Brain microvascular endothelial cell (primary cell): ENCODE measurements at regions not wholly inside any gene's neighbourhood (a gene's known extent, or its start where the extent isn't known, plus 50 kb on each side); places are given as distances from the start of the nearest gene placed in this dataset.

Experiments used
- DNase-seq: peaks from one replicate; pipeline ENCODE4 v3.0.0-alpha.2; 2020
- H3K27ac ChIP-seq: fragments of 250-450 bp; sonication (Bioruptor Pico); 2 replicates; pipeline ENCODE4 v1.5.1; 2020; ENCODE audit warnings: mild to moderate bottlenecking, moderate library complexity
- H3K27me3 ChIP-seq: fragments of 250-450 bp; sonication (Bioruptor Pico); replicated peaks from 2 replicates; pipeline ENCODE4 v1.5.1; 2020; ENCODE audit warnings: mild to moderate bottlenecking
- H3K36me3 ChIP-seq: fragments of 250-450 bp; sonication (Bioruptor Pico); replicated peaks from 2 replicates; pipeline ENCODE4 v1.5.1; 2020; ENCODE audit warnings: mild to moderate bottlenecking
- H3K4me3 ChIP-seq: 2 replicates; pipeline ENCODE4 v1.5.1; 2011; ENCODE audit warnings: low read depth, mild to moderate bottlenecking, control low read depth, low read length, moderate library complexity
- in situ Hi-C: cut with HindIII; loops from 2 replicates; pipeline ENCODE4 v1.10.0; 2017; ENCODE audit warnings: low sequenced_read_pairs, low pct_ligation_motif_present
- TF ChIP-seq, protein P1 (sequence below): IDR thresholded peaks from 2 replicates; pipeline ENCODE4 v1.5.1; 2011; ENCODE audit warnings: low read depth, mild to moderate bottlenecking, moderate library complexity, low read length, control low read depth, inconsistent platforms; ENCODE audit errors: missing control alignments

DNA sequence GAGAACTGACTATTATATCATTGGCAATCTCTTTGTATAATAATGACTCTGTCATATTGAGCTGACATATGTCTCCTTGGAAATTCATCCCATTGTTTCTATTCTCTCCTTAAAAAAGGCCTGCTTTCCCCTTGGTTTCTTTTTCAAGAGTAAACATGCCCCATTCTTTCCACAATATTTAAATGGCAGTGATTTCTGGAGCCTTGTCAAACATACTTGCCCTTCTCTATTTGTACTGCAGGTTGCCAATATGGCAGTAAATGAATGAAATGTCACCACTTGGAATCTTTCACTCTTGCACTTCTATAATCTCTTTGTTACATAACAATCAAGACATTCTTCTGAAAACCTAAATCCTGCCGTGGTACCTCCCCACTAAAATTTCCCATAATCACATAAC, 1265.1 kb upstream of the CDH8 start:
- in situ Hi-C loops: no loop called here
- no peak for DNase-seq
- H3K4me3 ChIP-seq: no peak overlapping the region
- H3K27me3 ChIP-seq: no peaks in the 10 kb centered on the region
- H3K27ac ChIP-seq: no peak overlapping the region
- H3K36me3 ChIP-seq: no peaks in the 10 kb centered on the region
- TF ChIP-seq, protein P1, sequence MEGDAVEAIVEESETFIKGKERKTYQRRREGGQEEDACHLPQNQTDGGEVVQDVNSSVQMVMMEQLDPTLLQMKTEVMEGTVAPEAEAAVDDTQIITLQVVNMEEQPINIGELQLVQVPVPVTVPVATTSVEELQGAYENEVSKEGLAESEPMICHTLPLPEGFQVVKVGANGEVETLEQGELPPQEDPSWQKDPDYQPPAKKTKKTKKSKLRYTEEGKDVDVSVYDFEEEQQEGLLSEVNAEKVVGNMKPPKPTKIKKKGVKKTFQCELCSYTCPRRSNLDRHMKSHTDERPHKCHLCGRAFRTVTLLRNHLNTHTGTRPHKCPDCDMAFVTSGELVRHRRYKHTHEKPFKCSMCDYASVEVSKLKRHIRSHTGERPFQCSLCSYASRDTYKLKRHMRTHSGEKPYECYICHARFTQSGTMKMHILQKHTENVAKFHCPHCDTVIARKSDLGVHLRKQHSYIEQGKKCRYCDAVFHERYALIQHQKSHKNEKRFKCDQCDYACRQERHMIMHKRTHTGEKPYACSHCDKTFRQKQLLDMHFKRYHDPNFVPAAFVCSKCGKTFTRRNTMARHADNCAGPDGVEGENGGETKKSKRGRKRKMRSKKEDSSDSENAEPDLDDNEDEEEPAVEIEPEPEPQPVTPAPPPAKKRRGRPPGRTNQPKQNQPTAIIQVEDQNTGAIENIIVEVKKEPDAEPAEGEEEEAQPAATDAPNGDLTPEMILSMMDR: no peak

DNA sequence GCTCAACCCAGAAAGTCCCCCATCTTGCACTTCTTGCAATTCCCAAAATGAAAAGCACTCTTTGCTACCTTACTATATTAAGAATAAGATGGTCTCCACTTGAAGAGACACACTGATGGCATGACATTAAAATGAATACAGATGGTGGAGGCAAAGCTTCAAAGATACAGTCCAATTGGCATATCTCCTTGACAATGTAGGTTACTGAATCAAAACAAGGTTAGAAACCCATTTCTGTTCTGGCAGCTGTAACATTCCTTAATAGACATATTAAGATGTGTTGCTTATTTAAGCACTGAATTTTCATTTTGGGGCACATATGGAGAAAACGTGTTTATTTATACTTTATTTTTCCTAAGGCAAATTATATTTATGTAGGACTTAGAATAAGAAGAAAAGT, 1262.8 kb upstream of the CDH8 start:
- TF ChIP-seq, protein P1: no peak
- H3K27me3 ChIP-seq: no peaks in the 10 kb centered on the region
- H3K27ac ChIP-seq: no peak overlapping the region
- no peak for DNase-seq
- no peak overlapping the region for H3K4me3 ChIP-seq
- in situ Hi-C loops: no loop called here
- no peaks in the 10 kb centered on the region for H3K36me3 ChIP-seq

DNA sequence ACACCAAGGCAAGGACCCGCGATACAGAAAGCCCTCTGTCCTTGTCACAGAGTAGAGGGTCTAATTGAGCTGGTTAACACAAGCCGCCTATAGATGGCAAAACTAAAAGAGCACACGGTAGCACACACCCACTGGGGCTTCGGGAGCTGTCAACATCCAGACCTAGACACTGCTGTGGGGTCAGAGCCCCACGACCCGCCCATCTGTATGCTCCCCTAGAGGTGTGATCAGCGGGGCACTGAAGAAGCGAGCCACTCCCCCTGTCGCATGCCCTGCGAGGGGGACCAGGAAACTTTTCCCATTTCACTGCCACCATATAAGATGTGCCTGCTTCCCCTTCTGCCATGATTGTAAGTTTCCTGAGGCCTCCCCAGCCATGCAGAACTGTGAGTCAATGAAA, 1255.8 kb upstream of the CDH8 start:
- no peak overlapping the region for H3K27ac ChIP-seq
- H3K4me3 ChIP-seq: no peak overlapping the region
- H3K27me3 ChIP-seq: no peaks in the 10 kb centered on the region
- no peaks in the 10 kb centered on the region for H3K36me3 ChIP-seq
- TF ChIP-seq, protein P1: no peak
- DNase-seq: no peak
- in situ Hi-C loops: no loop called here

- H3K27me3 ChIP-seq: no peaks in the 10 kb centered on the region
- no peak for DNase-seq
- no peak overlapping the region for H3K4me3 ChIP-seq
- in situ Hi-C loops: no loop called here
- H3K36me3 ChIP-seq: no peaks in the 10 kb centered on the region
- H3K27ac ChIP-seq: no peak overlapping the region
- TF ChIP-seq, protein P1: peak; percentile 41
These were observed 1253.7 kb upstream of the CDH8 start for GRCh38 chr16:63289834-63290460.

DNA sequence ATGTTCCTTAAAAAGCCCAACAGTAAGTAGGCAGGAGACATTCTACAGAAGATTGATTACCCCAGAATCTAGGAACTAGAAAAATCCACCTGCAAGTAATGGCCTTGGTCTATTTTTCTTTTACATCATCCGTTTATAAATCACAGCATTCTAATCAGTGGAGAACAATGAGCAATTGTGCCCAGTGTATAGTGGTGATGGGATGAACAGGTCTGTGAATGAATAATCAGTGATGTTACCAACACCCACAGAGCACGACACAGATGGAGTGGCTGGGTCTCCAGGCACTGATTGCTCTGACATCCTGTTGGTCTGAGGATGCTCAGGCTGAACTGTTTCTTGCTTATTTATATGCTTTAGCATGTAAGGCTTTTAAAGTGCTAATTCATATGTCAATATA, 1251.2 kb upstream of the CDH8 start:
- Histone ChIP-seq H3K36me3 (no peaks in the 10 kb centered on the region), H3K27ac (no peak overlapping the region), H3K27me3 (no peaks in the 10 kb centered on the region), H3K4me3 (no peak overlapping the region)
- in situ Hi-C loops: no loop called here
- no peak for DNase-seq
- TF ChIP-seq, protein P1: no peak

DNA sequence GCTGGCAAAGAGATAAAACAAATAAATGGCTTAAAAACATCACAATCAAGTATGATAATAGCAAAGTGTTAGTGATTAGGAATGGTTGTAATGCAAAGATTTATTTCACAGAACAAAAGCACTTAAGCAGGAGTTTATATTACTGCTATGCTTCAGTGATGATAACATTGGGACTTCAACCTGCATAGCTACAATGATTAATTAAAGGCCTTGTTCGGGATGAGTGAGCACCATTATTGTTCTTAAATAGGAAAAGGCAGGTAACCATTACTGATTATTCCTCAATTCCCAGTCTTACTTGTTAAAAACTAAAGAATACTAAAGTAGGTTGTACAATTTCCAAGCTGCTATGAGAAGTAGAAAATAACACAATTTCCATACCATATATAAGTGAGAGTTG, 1247.5 kb upstream of the CDH8 start:
- H3K27ac ChIP-seq: no peak overlapping the region
- DNase-seq: no peak
- H3K4me3 ChIP-seq: no peak overlapping the region
- H3K27me3 ChIP-seq: no peaks in the 10 kb centered on the region
- no peaks in the 10 kb centered on the region for H3K36me3 ChIP-seq
- in situ Hi-C loops: no loop called here
- TF ChIP-seq, protein P1: no peak
